ENCODE measurements at regions not wholly inside any gene's neighbourhood (a gene's known extent, or its start where the extent isn't known, plus 50 kb on each side); places are given as distances from the start of the nearest gene placed in this dataset.

GRCh38 chr21:15624646-15625045 is 105.1 kb upstream of the USP25 start:
- Mint-ChIP-seq H3K4me1 (ENCODE audit: insufficient read depth, unreplicated experiment) (peaks cover 13% of the 10 kb centered on the region), H3K36me3 (ENCODE audit: insufficient read depth, unreplicated experiment) (no peaks in the 10 kb centered on the region), H3K4me3 (ENCODE audit: unreplicated experiment) (no peak overlapping the region), H3K27me3 (ENCODE audit: insufficient read depth, unreplicated experiment) (no peaks in the 10 kb centered on the region), H3K27ac (ENCODE audit: low read depth, unreplicated experiment) (no peak overlapping the region), H3K9me3 (ENCODE audit: unreplicated experiment) (peaks cover 7% of the 10 kb centered on the region)
- TF ChIP-seq CTCF (IDR thresholded peaks at IDR 0.05; ENCODE audit: unreplicated experiment) = no peak
- DNase-seq (ENCODE audit: unreplicated experiment) = no peak
- CTCF ChIA-PET = interaction anchor here (0.9 to 1.2 kb wide), 4 partner anchors 9 to 201 kb away, joined by 3 to 7 read pairs (median 4); no protein-coding TSS in a partner anchor
- no TSS peak for BruUV-seq (replicated peaks)
- POLR2A ChIA-PET = interaction anchor here (0.8 to 1.4 kb wide), 4 partner anchors 13 to 103 kb away, joined by 3 to 6 read pairs (median 3); no protein-coding TSS in a partner anchor
- intact Hi-C loops (cut with micrococcal nuclease) = no loop called here

GRCh38 chr21:15625363-15625762 is 104.4 kb upstream of the USP25 start:
- Mint-ChIP-seq H3K9me3 (ENCODE audit: unreplicated experiment) (peaks cover 7% of the 10 kb centered on the region), H3K4me1 (ENCODE audit: insufficient read depth, unreplicated experiment) (peaks cover 13% of the 10 kb centered on the region), H3K36me3 (ENCODE audit: insufficient read depth, unreplicated experiment) (no peaks in the 10 kb centered on the region), H3K27ac (ENCODE audit: low read depth, unreplicated experiment) (no peak overlapping the region), H3K4me3 (ENCODE audit: unreplicated experiment) (no peak overlapping the region), H3K27me3 (ENCODE audit: insufficient read depth, unreplicated experiment) (no peaks in the 10 kb centered on the region)
- TF ChIP-seq CTCF (IDR thresholded peaks at IDR 0.05; ENCODE audit: unreplicated experiment) = no peak
- POLR2A ChIA-PET = interaction anchor here (0.6 to 1.4 kb wide), 5 partner anchors 15 to 196 kb away, joined by 3 to 4 read pairs (median 3); no protein-coding TSS in a partner anchor
- no peak for DNase-seq (ENCODE audit: unreplicated experiment)
- intact Hi-C loops (cut with micrococcal nuclease) = no loop called here
- no TSS peak for BruUV-seq (replicated peaks)
- CTCF ChIA-PET = interaction anchor here (0.7 to 1.2 kb wide), 4 partner anchors 10 to 570 kb away, joined by 3 to 4 read pairs (median 4); no protein-coding TSS in a partner anchor

- BruUV-seq (replicated peaks) = no TSS peak
- no peak for DNase-seq (ENCODE audit: unreplicated experiment)
- no peak for TF ChIP-seq CTCF (IDR thresholded peaks at IDR 0.05; ENCODE audit: unreplicated experiment)
- Mint-ChIP-seq H3K36me3 (ENCODE audit: insufficient read depth, unreplicated experiment) (no peaks in the 10 kb centered on the region), H3K4me3 (ENCODE audit: unreplicated experiment) (no peak overlapping the region), H3K27me3 (ENCODE audit: insufficient read depth, unreplicated experiment) (no peaks in the 10 kb centered on the region), H3K27ac (ENCODE audit: low read depth, unreplicated experiment) (no peak overlapping the region), H3K4me1 (ENCODE audit: insufficient read depth, unreplicated experiment) (peaks cover 13% of the 10 kb centered on the region), H3K9me3 (ENCODE audit: unreplicated experiment) (peaks cover 7% of the 10 kb centered on the region)
- POLR2A ChIA-PET = interaction anchor here (0.6 to 0.9 kb wide), 3 partner anchors 14 to 85 kb away, joined by 3 read pairs; no protein-coding TSS in a partner anchor
- CTCF ChIA-PET = interaction anchor here (0.7 kb wide), 2 partner anchors 141 to 570 kb away, joined by 3 read pairs; no protein-coding TSS in a partner anchor
- intact Hi-C loops (cut with micrococcal nuclease) = no loop called here
These were observed 103.8 kb upstream of the USP25 start for GRCh38 chr21:15626031-15626430.

GRCh38 chr21:15627011-15627410 is 102.8 kb upstream of the USP25 start:
- intact Hi-C loops (cut with micrococcal nuclease) = no loop called here
- no peak for TF ChIP-seq CTCF (IDR thresholded peaks at IDR 0.05; ENCODE audit: unreplicated experiment)
- H3K9me3 Mint-ChIP-seq (ENCODE audit: unreplicated experiment) = peaks cover 7% of the 10 kb centered on the region
- H3K4me3 Mint-ChIP-seq (ENCODE audit: unreplicated experiment) = no peak overlapping the region
- POLR2A ChIA-PET = interaction anchor here (1.7 kb wide), 1 partner anchor 13 kb away, joined by 7 read pairs; no protein-coding TSS in a partner anchor
- H3K27me3 Mint-ChIP-seq (ENCODE audit: insufficient read depth, unreplicated experiment) = no peaks in the 10 kb centered on the region
- BruUV-seq (replicated peaks) = no TSS peak
- no peaks in the 10 kb centered on the region for H3K36me3 Mint-ChIP-seq (ENCODE audit: insufficient read depth, unreplicated experiment)
- CTCF ChIA-PET = interaction anchor here (0.7 to 0.9 kb wide), 2 partner anchors 8 to 142 kb away, joined by 3 to 5 read pairs; no protein-coding TSS in a partner anchor
- H3K4me1 Mint-ChIP-seq (ENCODE audit: insufficient read depth, unreplicated experiment) = peaks cover 13% of the 10 kb centered on the region
- H3K27ac Mint-ChIP-seq (ENCODE audit: low read depth, unreplicated experiment) = no peak overlapping the region
- DNase-seq (ENCODE audit: unreplicated experiment) = no peak

Measured in MCF 10A (cell line).